ENCODE measurements at regions not wholly inside any gene's neighbourhood (a gene's known extent, or its start where the extent isn't known, plus 50 kb on each side); places are given as distances from the start of the nearest gene placed in this dataset.

GRCh38 chr3:72290859-72291638 lies 506.1 kb upstream of the PROK2 start:
- DNase-seq = no peak

- no peak for DNase-seq
Measured at GRCh38 chr3:72289692-72290071, 504.7 kb upstream of the PROK2 start.

- no peak for DNase-seq
Measured at GRCh38 chr3:72288955-72289691, 504.2 kb upstream of the PROK2 start.

GRCh38 chr3:72287956-72288355 lies 503.0 kb upstream of the PROK2 start:
- no peak for DNase-seq

- DNase-seq = no peak
Measured at GRCh38 chr3:72285502-72285901, 500.6 kb upstream of the PROK2 start.

DNA sequence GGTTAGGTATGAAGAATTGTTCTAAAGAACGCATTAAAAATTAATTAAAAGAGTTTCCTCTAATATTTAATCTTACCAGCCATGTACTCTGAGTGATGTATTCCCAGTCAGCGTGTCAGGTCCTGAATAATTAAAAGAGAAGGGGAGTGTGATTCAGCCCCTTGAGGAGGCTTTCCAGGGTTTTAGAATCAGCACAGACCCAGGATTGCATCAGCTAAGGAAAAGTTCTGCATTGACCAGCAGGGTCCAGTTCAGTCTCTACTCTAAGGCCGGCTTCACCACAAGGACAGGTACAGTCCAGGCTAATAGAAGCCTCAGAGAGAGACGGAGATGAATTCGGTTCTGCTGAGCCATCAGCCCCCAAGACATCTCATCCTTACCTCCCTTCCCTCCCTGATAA lies 499.5 kb upstream of the PROK2 start:
- DNase-seq = no peak

DNA sequence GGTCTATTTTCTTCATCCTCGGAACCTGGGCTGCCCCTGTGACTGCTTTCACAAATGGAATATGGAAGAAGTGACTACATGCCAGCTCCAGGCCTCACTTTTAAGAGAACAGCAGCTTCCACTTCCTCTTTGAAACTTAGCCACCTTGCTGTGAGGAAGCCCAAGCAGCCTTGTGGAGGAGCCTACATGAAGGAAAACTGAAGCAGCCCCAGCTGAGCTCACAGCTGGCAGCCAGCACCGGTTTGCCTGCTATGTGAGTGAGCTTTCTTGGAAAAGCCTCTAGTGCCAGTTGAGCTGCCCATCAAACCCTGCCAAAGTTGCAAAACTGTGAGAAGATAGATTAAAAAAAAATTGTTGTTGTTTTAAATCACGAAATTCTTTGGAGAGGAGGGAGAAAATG lies 498.0 kb upstream of the PROK2 start:
- no peak for DNase-seq

- no peak for DNase-seq
Measured at GRCh38 chr3:72281551-72281950, 496.6 kb upstream of the PROK2 start.

GRCh38 chr3:72280876-72281275 lies 495.9 kb upstream of the PROK2 start:
- DNase-seq = no peak

GRCh38 chr3:72279631-72280041 lies 494.7 kb upstream of the PROK2 start:
- DNase-seq = no peak

- no peak for DNase-seq
Measured at GRCh38 chr3:72279068-72279604, 494.2 kb upstream of the PROK2 start.

- no peak for DNase-seq
Measured at GRCh38 chr3:72278349-72279067, 493.6 kb upstream of the PROK2 start.

GRCh38 chr3:72277710-72278109 lies 492.8 kb upstream of the PROK2 start:
- DNase-seq = no peak

- no peak for DNase-seq
Measured at GRCh38 chr3:72276806-72277205, 491.9 kb upstream of the PROK2 start.

GRCh38 chr3:72275331-72275751 lies 490.4 kb upstream of the PROK2 start:
- no peak for DNase-seq

DNA sequence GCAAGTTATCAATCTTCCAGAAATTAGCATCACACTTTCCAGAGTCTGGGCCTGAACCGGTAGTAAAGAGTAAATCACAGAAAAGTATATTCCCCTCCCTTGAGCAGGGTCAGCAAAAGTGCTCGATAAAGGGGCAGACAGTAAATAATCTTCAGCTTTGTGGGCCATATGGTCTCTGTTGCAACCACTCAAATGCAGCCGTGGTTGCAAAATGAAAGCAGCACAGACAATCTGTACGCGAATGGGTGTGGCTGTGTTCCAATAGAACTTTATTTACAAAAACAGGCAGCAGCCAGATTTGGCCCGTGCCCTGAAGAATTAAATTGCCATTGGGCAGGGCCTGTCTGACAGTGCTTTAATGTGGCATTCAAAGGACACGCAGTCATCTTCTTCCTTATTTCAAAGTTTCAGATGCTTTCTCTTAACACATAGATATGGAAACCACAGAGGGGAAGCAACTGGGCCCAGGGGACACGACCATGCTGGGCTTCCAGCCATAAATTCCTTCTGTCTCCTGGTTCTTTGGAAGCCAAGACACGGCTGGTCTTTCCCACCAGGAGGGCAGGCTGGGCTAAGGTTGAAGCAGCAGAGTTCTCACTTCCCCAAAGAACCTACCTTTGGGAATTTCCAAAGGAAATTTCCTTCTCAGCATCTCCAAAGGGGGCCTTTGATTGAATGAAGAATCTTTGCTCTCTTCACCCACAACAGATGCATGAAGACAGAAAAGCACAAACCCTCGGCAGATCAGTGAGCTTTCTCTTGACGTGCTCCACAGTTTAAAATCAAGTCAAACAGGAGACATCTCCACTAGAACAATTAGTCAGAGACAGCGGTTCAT lies 489.8 kb upstream of the PROK2 start:
- no peak for DNase-seq

DNA sequence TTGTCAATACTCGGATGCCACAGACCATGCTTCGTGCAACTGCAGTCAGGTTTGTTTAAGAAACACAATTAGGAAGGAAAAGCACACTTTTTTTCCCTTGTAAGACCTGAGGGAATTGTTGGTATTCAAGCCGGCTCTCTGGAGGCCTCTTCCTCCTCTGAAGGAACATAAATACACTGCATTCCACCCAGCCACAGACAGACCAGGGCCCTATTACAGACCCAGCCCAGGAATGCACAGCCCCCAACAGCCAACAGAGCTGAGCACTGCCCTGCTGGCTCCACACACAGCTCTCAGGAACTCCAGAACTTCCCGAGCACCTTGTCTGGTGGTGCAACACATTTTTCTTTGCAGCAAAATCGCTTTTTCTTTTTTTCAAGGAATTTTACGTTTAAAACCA lies 488.7 kb upstream of the PROK2 start:
- no peak for DNase-seq

DNA sequence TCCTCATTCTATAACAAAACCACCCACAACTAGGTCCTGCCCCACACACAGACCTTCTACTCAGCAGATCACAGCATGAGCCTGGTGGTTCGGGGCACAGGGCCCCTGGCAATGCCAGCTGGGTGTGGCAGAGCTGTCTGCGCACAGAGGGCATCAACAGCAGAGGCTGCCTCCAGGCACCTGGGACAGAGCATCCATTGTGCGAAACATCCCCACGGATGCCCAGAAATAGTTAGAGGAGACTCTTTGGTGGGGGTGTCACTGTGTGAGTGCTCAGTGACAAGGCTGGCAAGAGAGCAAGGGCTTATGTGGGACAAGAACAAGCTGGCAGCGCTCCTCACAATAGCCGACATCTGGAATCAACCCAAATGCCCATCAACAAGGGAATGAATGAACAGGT lies 487.4 kb upstream of the PROK2 start:
- no peak for DNase-seq

GRCh38 chr3:72271923-72272322 lies 487.0 kb upstream of the PROK2 start:
- DNase-seq = no peak

DNA sequence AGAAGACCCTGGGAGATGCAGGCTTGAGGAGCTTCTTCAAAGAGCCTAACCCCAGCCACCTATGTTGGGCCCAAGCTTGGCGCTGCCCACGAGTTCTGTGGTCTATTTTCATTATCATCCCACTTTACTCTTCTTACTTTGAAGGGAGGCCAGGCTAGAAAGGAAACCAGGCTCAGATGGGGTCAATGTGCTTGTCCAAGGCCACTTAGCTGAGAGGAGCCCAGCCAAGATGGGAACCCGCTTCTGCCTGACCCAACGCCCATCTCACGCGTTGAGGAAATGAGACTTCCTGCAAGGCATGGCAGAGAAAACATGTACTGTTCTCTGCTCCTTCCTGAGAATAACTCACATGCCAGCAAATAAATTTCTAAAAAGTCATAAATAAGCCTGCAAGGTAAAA lies 486.3 kb upstream of the PROK2 start:
- DNase-seq = no peak

- DNase-seq = no peak
Measured at GRCh38 chr3:72270730-72271129, 485.8 kb upstream of the PROK2 start.

GRCh38 chr3:72270072-72270681 lies 485.2 kb upstream of the PROK2 start:
- no peak for DNase-seq

Data from NCI-H2107 (cell line).